Cardiac fibroblast (primary cell): ENCODE measurements at regions not wholly inside any gene's neighbourhood (a gene's known extent, or its start where the extent isn't known, plus 50 kb on each side); places are given as distances from the start of the nearest gene placed in this dataset.

Source experiments
- DNase-seq, 2 donors: peaks; one replicate each; pipeline versions ENCODE4 v3.0.0 to v3.0.0-alpha.2; 2010; ENCODE audit warnings: low read depth in 2 of 2
- H3K4me3 ChIP-seq, 2 donors: replicated peaks in 1 of 2; 1 replicate in 1 of 2; 2 replicates in 1 of 2; pipeline ENCODE4 v1.5.1; 2011; ENCODE audit warnings: low read depth in 2 of 2, low read length in 2 of 2, mild to moderate bottlenecking in 2 of 2, moderate library complexity in 1 of 2
- TF ChIP-seq, protein P1 (sequence below): IDR thresholded peaks from one replicate; pipeline ENCODE4 v1.5.1; 2011; ENCODE audit warnings: low read depth, mild to moderate bottlenecking, low read length, inconsistent platforms

DNA sequence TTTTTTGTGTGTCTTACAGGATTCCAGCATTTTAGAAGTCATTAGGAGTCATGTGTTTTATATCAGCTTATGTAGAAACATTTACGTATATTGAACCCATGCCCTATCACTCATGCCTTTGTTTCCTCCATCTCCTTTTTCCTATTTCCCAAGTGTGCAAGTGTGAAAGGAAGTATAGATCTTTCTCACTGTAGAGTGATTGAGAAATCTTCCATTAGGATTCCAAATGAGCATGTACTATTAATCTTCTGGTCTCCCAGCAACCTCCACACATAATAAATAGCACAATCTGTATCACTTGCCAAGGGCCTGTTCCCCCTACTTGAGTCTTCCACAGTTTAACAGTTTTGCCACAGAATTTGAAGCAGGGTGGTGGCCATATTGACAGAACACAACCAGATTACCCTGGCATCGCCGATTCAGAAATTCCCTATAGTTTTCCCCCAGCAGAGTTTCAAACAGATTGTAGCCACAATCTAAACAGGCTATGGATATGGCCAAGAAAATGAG, 1052.8 kb downstream of the TTLL7 start:
- no peak overlapping the region for H3K4me3 ChIP-seq
- TF ChIP-seq, protein P1, sequence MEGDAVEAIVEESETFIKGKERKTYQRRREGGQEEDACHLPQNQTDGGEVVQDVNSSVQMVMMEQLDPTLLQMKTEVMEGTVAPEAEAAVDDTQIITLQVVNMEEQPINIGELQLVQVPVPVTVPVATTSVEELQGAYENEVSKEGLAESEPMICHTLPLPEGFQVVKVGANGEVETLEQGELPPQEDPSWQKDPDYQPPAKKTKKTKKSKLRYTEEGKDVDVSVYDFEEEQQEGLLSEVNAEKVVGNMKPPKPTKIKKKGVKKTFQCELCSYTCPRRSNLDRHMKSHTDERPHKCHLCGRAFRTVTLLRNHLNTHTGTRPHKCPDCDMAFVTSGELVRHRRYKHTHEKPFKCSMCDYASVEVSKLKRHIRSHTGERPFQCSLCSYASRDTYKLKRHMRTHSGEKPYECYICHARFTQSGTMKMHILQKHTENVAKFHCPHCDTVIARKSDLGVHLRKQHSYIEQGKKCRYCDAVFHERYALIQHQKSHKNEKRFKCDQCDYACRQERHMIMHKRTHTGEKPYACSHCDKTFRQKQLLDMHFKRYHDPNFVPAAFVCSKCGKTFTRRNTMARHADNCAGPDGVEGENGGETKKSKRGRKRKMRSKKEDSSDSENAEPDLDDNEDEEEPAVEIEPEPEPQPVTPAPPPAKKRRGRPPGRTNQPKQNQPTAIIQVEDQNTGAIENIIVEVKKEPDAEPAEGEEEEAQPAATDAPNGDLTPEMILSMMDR = no peak
- no peak for DNase-seq

DNA sequence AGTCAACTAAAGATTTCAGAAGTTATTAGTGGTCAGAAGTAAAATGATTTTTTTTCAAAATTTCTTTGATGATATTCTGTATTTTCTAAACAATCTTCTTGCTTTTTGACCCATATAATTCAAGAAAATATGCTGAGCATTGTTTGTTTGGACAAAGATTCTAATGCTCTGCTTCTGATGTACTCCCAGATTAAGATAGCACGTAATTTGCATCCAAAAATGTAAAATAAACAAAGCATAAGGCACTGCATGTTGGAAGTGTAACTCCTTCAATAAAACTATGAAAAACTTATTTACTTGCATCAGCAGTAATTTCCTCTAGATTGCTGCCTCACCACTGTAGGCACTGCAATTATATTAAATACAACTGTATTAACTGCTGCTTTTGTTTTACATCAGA, 1054.1 kb downstream of the TTLL7 start:
- no peak overlapping the region for H3K4me3 ChIP-seq
- TF ChIP-seq, protein P1 = no peak
- DNase-seq = no peak

DNA sequence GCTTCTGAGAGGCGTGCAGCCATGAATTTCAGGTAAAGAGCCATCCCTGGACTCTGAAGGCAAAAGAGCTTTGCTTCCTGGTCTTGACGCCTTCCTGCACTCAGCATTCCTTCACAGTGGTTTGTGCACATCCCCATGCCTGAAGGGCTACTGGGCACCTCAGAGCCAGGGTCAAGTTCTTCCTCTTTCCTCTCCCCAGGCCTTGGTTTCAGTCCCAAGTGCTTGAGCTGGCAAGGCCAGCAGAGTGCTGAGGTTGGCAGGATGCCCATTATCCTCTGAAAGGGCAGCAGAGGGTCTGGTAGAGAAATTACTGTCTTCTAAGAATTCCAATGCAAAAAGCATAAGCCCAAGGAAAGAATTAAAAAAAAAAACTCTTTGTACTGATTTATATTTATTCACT, 1064.9 kb downstream of the TTLL7 start:
- TF ChIP-seq, protein P1 = no peak
- H3K4me3 ChIP-seq = no peak overlapping the region
- DNase-seq = no peak

DNA sequence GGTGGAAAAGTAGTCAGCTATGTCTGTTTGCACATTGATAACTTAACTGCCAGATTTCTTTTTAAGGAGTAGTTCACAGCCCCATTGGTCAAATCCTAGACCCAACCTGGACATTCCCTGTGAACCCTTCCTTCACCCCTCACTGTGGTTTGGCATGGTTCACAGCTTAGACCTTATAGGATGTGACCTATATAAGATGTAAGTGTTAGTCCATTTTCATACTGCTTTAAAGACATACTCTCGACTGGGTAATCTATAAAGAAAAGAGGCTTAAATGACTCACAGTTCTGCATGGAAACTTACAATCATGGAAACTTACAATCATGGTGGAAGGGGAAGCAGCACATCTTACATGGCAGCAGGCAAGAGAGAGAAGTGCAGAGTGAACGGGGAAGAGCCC, 1066.2 kb downstream of the TTLL7 start:
- TF ChIP-seq, protein P1 = no peak
- no peak for DNase-seq

DNA sequence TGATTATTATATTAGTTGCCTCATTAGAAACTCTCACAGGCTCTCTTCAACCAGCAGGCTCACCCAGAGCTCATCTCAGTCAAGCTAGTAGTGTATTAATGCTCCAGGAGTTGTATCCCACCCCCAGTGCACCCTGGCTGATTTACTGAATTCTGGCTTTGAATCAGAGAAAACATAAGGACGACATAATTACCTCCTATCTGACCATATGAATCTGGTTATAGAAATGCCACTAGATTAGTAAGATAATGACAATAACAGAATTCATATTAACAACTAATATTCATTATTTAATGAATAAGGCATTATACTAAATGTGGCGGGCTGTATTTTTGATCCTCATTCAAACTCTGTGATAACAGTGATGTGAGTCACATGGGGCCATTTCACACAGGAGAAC, 1066.7 kb downstream of the TTLL7 start:
- no peak overlapping the region for H3K4me3 ChIP-seq
- no peak for DNase-seq
- TF ChIP-seq, protein P1 = no peak

More for the DNA sequence above, 1066.2 kb downstream of the TTLL7 start:
- H3K4me3 ChIP-seq = no peak overlapping the region

DNA sequence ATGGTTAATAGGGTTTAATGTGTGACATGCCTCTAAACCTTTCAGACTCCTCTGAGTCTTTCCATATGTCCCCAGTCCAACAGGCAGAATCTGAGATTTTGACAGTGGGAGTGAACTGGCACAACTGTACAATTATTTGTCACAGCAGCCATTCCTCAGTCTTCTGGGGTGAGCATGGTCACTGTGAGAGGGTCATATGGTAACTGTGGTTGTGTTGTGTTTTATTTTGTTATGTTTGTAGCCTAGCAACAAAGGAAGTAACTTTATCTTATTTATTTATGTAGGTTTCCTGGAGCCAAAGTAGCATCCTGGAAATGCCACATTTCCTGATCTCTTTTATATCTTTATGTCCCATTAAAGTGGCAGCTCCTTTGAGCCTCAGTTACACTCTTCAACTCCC, 1067.9 kb downstream of the TTLL7 start:
- peak; percentile 3 to 24 for DNase-seq
- TF ChIP-seq, protein P1 = no peak
- H3K4me3 ChIP-seq = no peak overlapping the region

DNA sequence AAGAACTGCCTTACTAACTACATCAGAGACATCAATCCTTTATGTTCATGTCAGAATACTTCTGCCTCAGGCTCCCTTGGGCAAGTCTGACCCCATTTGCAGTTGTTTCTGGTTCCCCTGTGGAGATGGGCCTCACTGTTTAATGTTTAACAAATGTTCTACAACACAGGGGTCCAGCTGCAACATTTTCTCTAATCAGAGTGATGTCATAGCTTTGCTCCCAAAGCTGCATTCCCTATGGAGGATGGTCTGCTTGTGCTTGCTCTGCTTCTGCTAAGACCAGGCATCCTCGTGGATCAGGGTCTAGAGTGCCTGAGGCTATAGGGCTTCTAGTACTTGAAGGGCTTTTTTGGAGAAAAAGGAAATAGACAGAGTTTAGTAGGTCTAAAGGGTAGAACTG, 1071.2 kb downstream of the TTLL7 start:
- TF ChIP-seq, protein P1 = no peak
- H3K4me3 ChIP-seq = no peak overlapping the region
- DNase-seq = no peak
